HUES6 (cell line): ENCODE measurements at regions not wholly inside any gene's neighbourhood (a gene's known extent, or its start where the extent isn't known, plus 50 kb on each side); places are given as distances from the start of the nearest gene placed in this dataset.

Experiments used
- H3K27ac ChIP-seq: 2 replicates; pipeline ENCODE4 v1.7.0; 2013; ENCODE audit warnings: low read depth, mild to moderate bottlenecking, low read length, inconsistent platforms
- H3K27me3 ChIP-seq: 2 replicates; pipeline ENCODE4 v1.6.1; 2013; ENCODE audit warnings: low read length; ENCODE audit not compliant: control insufficient read depth, insufficient read depth
- H3K36me3 ChIP-seq: 2 replicates; pipeline ENCODE4 v1.6.1; 2013; ENCODE audit warnings: low read length; ENCODE audit not compliant: control insufficient read depth, insufficient read depth
- H3K4me1 ChIP-seq: 2 replicates; pipeline ENCODE4 v1.6.1; 2013; ENCODE audit warnings: low read length; ENCODE audit not compliant: control insufficient read depth, insufficient read depth
- H3K4me3 ChIP-seq: 2 replicates; pipeline ENCODE4 v1.5.1; 2013; ENCODE audit warnings: low read depth, low read length
- H3K9ac ChIP-seq: one replicate; pipeline ENCODE4 v1.6.1; 2013; ENCODE audit warnings: mild to moderate bottlenecking, low read length
- H3K9me3 ChIP-seq: 2 replicates; pipeline ENCODE4 v1.6.1; 2013; ENCODE audit warnings: low read depth, low read length; ENCODE audit not compliant: control insufficient read depth, insufficient read depth

GRCh38 chr18:1917569-1917968 lies 653.7 kb downstream of the METTL4 start:
- no peak overlapping the region for H3K27ac ChIP-seq
- no peak overlapping the region for H3K4me3 ChIP-seq
- no peaks in the 10 kb centered on the region for H3K27me3 ChIP-seq
- H3K36me3 ChIP-seq: no peaks in the 10 kb centered on the region
- H3K9ac ChIP-seq: no peak overlapping the region
- H3K9me3 ChIP-seq: peaks cover 10% of the 10 kb centered on the region; the same call in 1 of the 2 replicates
- no peaks in the 10 kb centered on the region for H3K4me1 ChIP-seq

- Histone ChIP-seq H3K4me1 (no peaks in the 10 kb centered on the region), H3K9ac (no peak overlapping the region), H3K4me3 (no peak overlapping the region), H3K9me3 (no peaks in the 10 kb centered on the region; the same call in 1 of the 2 replicates), H3K36me3 (no peaks in the 10 kb centered on the region), H3K27ac (no peak overlapping the region; the same call in 1 of the 2 replicates), H3K27me3 (no peaks in the 10 kb centered on the region)
Observed at GRCh38 chr18:1922066-1922465, 649.2 kb downstream of the METTL4 start.

GRCh38 chr18:1928711-1929110 lies 642.6 kb downstream of the METTL4 start:
- peaks cover 4% of the 10 kb centered on the region; the same call in 1 of the 2 replicates for H3K9me3 ChIP-seq
- H3K4me1 ChIP-seq: peaks cover 14% of the 10 kb centered on the region; the same call in 1 of the 2 replicates
- H3K4me3 ChIP-seq: no peak overlapping the region
- no peaks in the 10 kb centered on the region for H3K27me3 ChIP-seq
- H3K27ac ChIP-seq: no peak overlapping the region
- H3K36me3 ChIP-seq: no peaks in the 10 kb centered on the region
- no peak overlapping the region for H3K9ac ChIP-seq

- H3K4me1 ChIP-seq: peaks cover 14% of the 10 kb centered on the region; the same call in 1 of the 2 replicates
- no peaks in the 10 kb centered on the region for H3K36me3 ChIP-seq
- H3K9me3 ChIP-seq: peaks cover 4% of the 10 kb centered on the region; the same call in 1 of the 2 replicates
- H3K4me3 ChIP-seq: no peak overlapping the region
- H3K27ac ChIP-seq: no peak overlapping the region
- H3K9ac ChIP-seq: no peak overlapping the region
- no peaks in the 10 kb centered on the region for H3K27me3 ChIP-seq
Observed at GRCh38 chr18:1929720-1930119, 641.6 kb downstream of the METTL4 start.

- Histone ChIP-seq H3K36me3 (no peaks in the 10 kb centered on the region), H3K9ac (no peak overlapping the region), H3K9me3 (peaks cover 4% of the 10 kb centered on the region; the same call in 1 of the 2 replicates), H3K27me3 (no peaks in the 10 kb centered on the region), H3K4me3 (no peak overlapping the region), H3K4me1 (peaks cover 14% of the 10 kb centered on the region; the same call in 1 of the 2 replicates), H3K27ac (no peak overlapping the region)
Observed at GRCh38 chr18:1930291-1931270, 640.7 kb downstream of the METTL4 start.

GRCh38 chr18:1952486-1952885 lies 618.8 kb downstream of the METTL4 start:
- H3K4me3 ChIP-seq: no peak overlapping the region
- H3K4me1 ChIP-seq: no peaks in the 10 kb centered on the region
- no peaks in the 10 kb centered on the region for H3K27me3 ChIP-seq
- H3K9ac ChIP-seq: no peak overlapping the region
- H3K27ac ChIP-seq: no peak overlapping the region
- 0 out of 2 replicates have a peak, but pooled peaks cover 6% of the 10 kb centered on the region for H3K9me3 ChIP-seq
- no peaks in the 10 kb centered on the region for H3K36me3 ChIP-seq

- Histone ChIP-seq H3K27me3 (no peaks in the 10 kb centered on the region), H3K9ac (no peak overlapping the region), H3K4me1 (no peaks in the 10 kb centered on the region), H3K27ac (no peak overlapping the region), H3K36me3 (no peaks in the 10 kb centered on the region), H3K4me3 (no peak overlapping the region), H3K9me3 (0 out of 2 replicates have a peak, but pooled peaks cover 6% of the 10 kb centered on the region)
Observed at GRCh38 chr18:1954583-1955312, 616.6 kb downstream of the METTL4 start.

- H3K36me3 ChIP-seq: no peaks in the 10 kb centered on the region
- no peak overlapping the region for H3K9ac ChIP-seq
- no peaks in the 10 kb centered on the region for H3K27me3 ChIP-seq
- H3K4me1 ChIP-seq: no peaks in the 10 kb centered on the region
- H3K4me3 ChIP-seq: no peak overlapping the region
- H3K9me3 ChIP-seq: 0 out of 2 replicates have a peak, but pooled peaks cover 6% of the 10 kb centered on the region
- no peak overlapping the region for H3K27ac ChIP-seq
Observed at GRCh38 chr18:1958798-1959197, 612.5 kb downstream of the METTL4 start.

GRCh38 chr18:1965016-1965415 lies 606.3 kb downstream of the METTL4 start:
- H3K27me3 ChIP-seq: no peaks in the 10 kb centered on the region
- H3K36me3 ChIP-seq: no peaks in the 10 kb centered on the region
- H3K4me3 ChIP-seq: no peak overlapping the region

GRCh38 chr18:1965541-1965940 lies 605.8 kb downstream of the METTL4 start:
- H3K27ac ChIP-seq: no peak overlapping the region
- H3K9ac ChIP-seq: no peak overlapping the region
- H3K27me3 ChIP-seq: no peaks in the 10 kb centered on the region
- H3K4me3 ChIP-seq: no peak overlapping the region
- peaks cover 15% of the 10 kb centered on the region for H3K4me1 ChIP-seq
- H3K36me3 ChIP-seq: no peaks in the 10 kb centered on the region
- no peaks in the 10 kb centered on the region for H3K9me3 ChIP-seq

More at GRCh38 chr18:1965016-1965415, 606.3 kb downstream of the METTL4 start:
- Histone ChIP-seq H3K27ac (no peak overlapping the region), H3K9ac (no peak overlapping the region), H3K9me3 (no peaks in the 10 kb centered on the region), H3K4me1 (peaks cover 15% of the 10 kb centered on the region)
